ENCODE measurements at regions not wholly inside any gene's neighbourhood (a gene's known extent, or its start where the extent isn't known, plus 50 kb on each side); places are given as distances from the start of the nearest gene placed in this dataset.

DNA sequence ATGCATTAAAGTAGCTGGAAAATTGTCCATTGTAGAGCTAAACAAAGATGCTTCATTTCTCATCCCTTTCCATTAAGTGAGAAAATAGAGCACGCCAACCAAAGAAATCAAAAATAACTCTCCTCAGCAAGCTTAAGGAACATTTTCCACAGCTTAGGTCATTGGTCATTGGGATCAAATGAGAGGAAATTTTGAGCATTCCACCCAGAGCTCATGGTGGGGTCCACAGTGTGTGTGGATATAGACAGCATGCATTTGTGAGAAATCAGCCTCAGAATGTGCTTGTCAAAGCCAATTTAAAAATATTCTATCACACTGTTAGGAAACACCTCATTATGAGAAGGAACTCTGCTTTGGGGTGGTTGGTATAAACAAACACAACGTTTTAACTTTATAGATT is 97.2 kb downstream of the HDGFL1 start:
- H3K4me1 Mint-ChIP-seq (ENCODE audit: low read depth, unreplicated experiment), result no peaks in the 10 kb centered on the region
- H3K9me3 Mint-ChIP-seq (ENCODE audit: unreplicated experiment), result no peaks in the 10 kb centered on the region
- H3K27me3 Mint-ChIP-seq (ENCODE audit: unreplicated experiment), result no peaks in the 10 kb centered on the region
- H3K4me3 Mint-ChIP-seq (ENCODE audit: unreplicated experiment), result no peak overlapping the region
- TF ChIP-seq, protein P1, sequence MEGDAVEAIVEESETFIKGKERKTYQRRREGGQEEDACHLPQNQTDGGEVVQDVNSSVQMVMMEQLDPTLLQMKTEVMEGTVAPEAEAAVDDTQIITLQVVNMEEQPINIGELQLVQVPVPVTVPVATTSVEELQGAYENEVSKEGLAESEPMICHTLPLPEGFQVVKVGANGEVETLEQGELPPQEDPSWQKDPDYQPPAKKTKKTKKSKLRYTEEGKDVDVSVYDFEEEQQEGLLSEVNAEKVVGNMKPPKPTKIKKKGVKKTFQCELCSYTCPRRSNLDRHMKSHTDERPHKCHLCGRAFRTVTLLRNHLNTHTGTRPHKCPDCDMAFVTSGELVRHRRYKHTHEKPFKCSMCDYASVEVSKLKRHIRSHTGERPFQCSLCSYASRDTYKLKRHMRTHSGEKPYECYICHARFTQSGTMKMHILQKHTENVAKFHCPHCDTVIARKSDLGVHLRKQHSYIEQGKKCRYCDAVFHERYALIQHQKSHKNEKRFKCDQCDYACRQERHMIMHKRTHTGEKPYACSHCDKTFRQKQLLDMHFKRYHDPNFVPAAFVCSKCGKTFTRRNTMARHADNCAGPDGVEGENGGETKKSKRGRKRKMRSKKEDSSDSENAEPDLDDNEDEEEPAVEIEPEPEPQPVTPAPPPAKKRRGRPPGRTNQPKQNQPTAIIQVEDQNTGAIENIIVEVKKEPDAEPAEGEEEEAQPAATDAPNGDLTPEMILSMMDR (IDR thresholded peaks at IDR 0.05; ENCODE audit: partially characterized antibody, unreplicated experiment), result no peak
- no peaks in the 10 kb centered on the region for H3K36me3 Mint-ChIP-seq (ENCODE audit: unreplicated experiment)
- no peak for DNase-seq
- no peak overlapping the region for H3K27ac Mint-ChIP-seq (ENCODE audit: unreplicated experiment)

GRCh38 chr6:22667855-22668254 is 98.5 kb downstream of the HDGFL1 start:
- H3K4me3 Mint-ChIP-seq (ENCODE audit: unreplicated experiment), result no peak overlapping the region
- DNase-seq, result no peak
- H3K27ac Mint-ChIP-seq (ENCODE audit: unreplicated experiment), result no peak overlapping the region
- no peaks in the 10 kb centered on the region for H3K4me1 Mint-ChIP-seq (ENCODE audit: low read depth, unreplicated experiment)
- H3K27me3 Mint-ChIP-seq (ENCODE audit: unreplicated experiment), result no peaks in the 10 kb centered on the region
- TF ChIP-seq, protein P1 (IDR thresholded peaks at IDR 0.05; ENCODE audit: partially characterized antibody, unreplicated experiment), result no peak
- H3K9me3 Mint-ChIP-seq (ENCODE audit: unreplicated experiment), result no peaks in the 10 kb centered on the region
- H3K36me3 Mint-ChIP-seq (ENCODE audit: unreplicated experiment), result no peaks in the 10 kb centered on the region

DNA sequence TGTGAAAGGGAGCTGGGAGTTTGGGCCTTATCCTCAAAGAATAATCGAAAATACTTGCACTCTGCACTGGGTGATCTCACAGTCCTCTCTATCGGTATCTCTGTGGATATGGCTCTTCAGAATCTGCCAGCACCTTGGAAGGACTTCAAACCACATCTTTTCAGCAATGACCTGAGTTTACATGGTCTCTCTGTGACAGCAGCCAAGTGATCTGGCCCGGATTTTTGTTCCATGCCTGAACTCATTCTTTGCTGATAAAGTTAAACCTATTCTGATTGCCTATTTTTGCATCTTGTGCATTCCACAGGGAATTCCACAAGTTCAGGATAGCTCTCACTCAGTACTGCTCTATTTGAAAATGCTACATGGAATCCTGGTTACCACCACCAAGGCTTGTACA is 98.9 kb downstream of the HDGFL1 start:
- H3K4me3 Mint-ChIP-seq (ENCODE audit: unreplicated experiment), result no peak overlapping the region
- TF ChIP-seq, protein P1 (IDR thresholded peaks at IDR 0.05; ENCODE audit: partially characterized antibody, unreplicated experiment), result no peak
- H3K27ac Mint-ChIP-seq (ENCODE audit: unreplicated experiment), result no peak overlapping the region
- DNase-seq, result no peak
- H3K9me3 Mint-ChIP-seq (ENCODE audit: unreplicated experiment), result no peaks in the 10 kb centered on the region
- H3K4me1 Mint-ChIP-seq (ENCODE audit: low read depth, unreplicated experiment), result no peaks in the 10 kb centered on the region
- no peaks in the 10 kb centered on the region for H3K36me3 Mint-ChIP-seq (ENCODE audit: unreplicated experiment)
- H3K27me3 Mint-ChIP-seq (ENCODE audit: unreplicated experiment), result no peaks in the 10 kb centered on the region

- Mint-ChIP-seq H3K36me3 (ENCODE audit: unreplicated experiment) (no peaks in the 10 kb centered on the region), H3K4me3 (ENCODE audit: unreplicated experiment) (no peak overlapping the region), H3K4me1 (ENCODE audit: low read depth, unreplicated experiment) (no peaks in the 10 kb centered on the region), H3K27ac (ENCODE audit: unreplicated experiment) (no peak overlapping the region), H3K9me3 (ENCODE audit: unreplicated experiment) (no peaks in the 10 kb centered on the region), H3K27me3 (ENCODE audit: unreplicated experiment) (no peaks in the 10 kb centered on the region)
- no peak for DNase-seq
- TF ChIP-seq, protein P1 (IDR thresholded peaks at IDR 0.05; ENCODE audit: partially characterized antibody, unreplicated experiment), result no peak
Observed at GRCh38 chr6:22668717-22669116, 99.4 kb downstream of the HDGFL1 start.

- no peak for DNase-seq
- Mint-ChIP-seq H3K27ac (ENCODE audit: unreplicated experiment) (no peak overlapping the region), H3K36me3 (ENCODE audit: unreplicated experiment) (no peaks in the 10 kb centered on the region), H3K4me3 (ENCODE audit: unreplicated experiment) (no peak overlapping the region), H3K4me1 (ENCODE audit: low read depth, unreplicated experiment) (no peaks in the 10 kb centered on the region), H3K9me3 (ENCODE audit: unreplicated experiment) (no peaks in the 10 kb centered on the region), H3K27me3 (ENCODE audit: unreplicated experiment) (no peaks in the 10 kb centered on the region)
- TF ChIP-seq, protein P1 (IDR thresholded peaks at IDR 0.05; ENCODE audit: partially characterized antibody, unreplicated experiment), result no peak
Observed at GRCh38 chr6:22670605-22671004, 101.2 kb downstream of the HDGFL1 start.
